ENCODE measurements at regions not wholly inside any gene's neighbourhood (a gene's known extent, or its start where the extent isn't known, plus 50 kb on each side); places are given as distances from the start of the nearest gene placed in this dataset.

GRCh38 chr14:105865266-105865903, 339.0 kb downstream of the TMEM121 start:
- TF ChIP-seq POLR2AphosphoS5 (IDR thresholded peaks at IDR 0.05; ENCODE audit: insufficient read depth in 1 of 2, low read depth in 1 of 2) (no peak), POLR2A (IDR thresholded peaks at IDR 0.05) (no peak)
